Smooth muscle cell (in vitro differentiated cells): ENCODE measurements at regions not wholly inside any gene's neighbourhood (a gene's known extent, or its start where the extent isn't known, plus 50 kb on each side); places are given as distances from the start of the nearest gene placed in this dataset.

Experiments
- DNase-seq: peaks from one replicate; lab custom pipeline; 2025; ENCODE audit not compliant: unreplicated experiment; lab: John Stamatoyannopoulos, UW
- H2AFZ ChIP-seq: fragments of 200-600 bp; sonication (generic); 2 replicates; pipeline ENCODE4 v1.6.0; 2016; ENCODE audit warnings: antibody characterized with exemption, low read depth, mild to moderate bottlenecking
- H3F3A ChIP-seq: fragments of 200-600 bp; sonication (generic); 2 replicates; pipeline ENCODE4 v1.6.0; 2017; ENCODE audit warnings: antibody characterized with exemption, low read depth
- H3K27ac ChIP-seq: fragments of 200-600 bp; sonication (generic); 2 replicates; pipeline ENCODE4 v1.5.1; 2016; ENCODE audit warnings: low read depth, mild to moderate bottlenecking
- H3K27me3 ChIP-seq: fragments of 200-600 bp; sonication (generic); 2 replicates; pipeline ENCODE4 v1.6.1; 2016; ENCODE audit warnings: low read depth, mild to moderate bottlenecking
- H3K36me3 ChIP-seq: fragments of 200-600 bp; sonication (generic); 2 replicates; pipeline ENCODE4 v1.5.1; 2016; ENCODE audit warnings: low read depth
- H3K4me1 ChIP-seq: fragments of 200-600 bp; sonication (generic); 2 replicates; pipeline ENCODE4 v1.5.1; 2016; ENCODE audit warnings: low read depth
- H3K4me2 ChIP-seq: fragments of 200-600 bp; sonication (generic); 2 replicates; pipeline ENCODE4 v1.6.0; 2016; ENCODE audit warnings: mild to moderate bottlenecking
- H3K4me3 ChIP-seq: fragments of 200-600 bp; sonication (generic); 2 replicates; pipeline ENCODE4 v1.5.1; 2016; ENCODE audit warnings: mild to moderate bottlenecking
- H3K79me2 ChIP-seq: fragments of 200-600 bp; sonication (generic); 2 replicates; pipeline ENCODE4 v1.6.0; 2016; ENCODE audit warnings: low read depth, mild to moderate bottlenecking
- H3K9ac ChIP-seq: fragments of 200-600 bp; sonication (generic); 2 replicates; pipeline ENCODE4 v1.6.0; 2016; ENCODE audit warnings: low read depth
- H3K9me3 ChIP-seq: fragments of 200-600 bp; sonication (generic); replicated peaks from 2 replicates; pipeline ENCODE4 v1.5.1; 2016; ENCODE audit warnings: low read depth
- H4K20me1 ChIP-seq: fragments of 200-600 bp; sonication (generic); 2 replicates; pipeline ENCODE4 v1.6.0; 2016; ENCODE audit warnings: low read depth
- WGBS: methylation state at CpG from one replicate; pipeline ENCODE4 v1.1.7; 2016; ENCODE audit warnings: low lambda C conversion rate; 5-methylcytosine and 5-hydroxymethylcytosine counted together
- TF ChIP-seq, protein P1 (sequence below): fragments of 200-600 bp; sonication (generic); IDR thresholded peaks from 2 replicates; pipeline ENCODE4 v1.5.1; 2017; ENCODE audit warnings: borderline replicate concordance, mild to moderate bottlenecking, antibody characterized with exemption; ENCODE audit not compliant: insufficient read depth, poor library complexity, severe bottlenecking

DNA sequence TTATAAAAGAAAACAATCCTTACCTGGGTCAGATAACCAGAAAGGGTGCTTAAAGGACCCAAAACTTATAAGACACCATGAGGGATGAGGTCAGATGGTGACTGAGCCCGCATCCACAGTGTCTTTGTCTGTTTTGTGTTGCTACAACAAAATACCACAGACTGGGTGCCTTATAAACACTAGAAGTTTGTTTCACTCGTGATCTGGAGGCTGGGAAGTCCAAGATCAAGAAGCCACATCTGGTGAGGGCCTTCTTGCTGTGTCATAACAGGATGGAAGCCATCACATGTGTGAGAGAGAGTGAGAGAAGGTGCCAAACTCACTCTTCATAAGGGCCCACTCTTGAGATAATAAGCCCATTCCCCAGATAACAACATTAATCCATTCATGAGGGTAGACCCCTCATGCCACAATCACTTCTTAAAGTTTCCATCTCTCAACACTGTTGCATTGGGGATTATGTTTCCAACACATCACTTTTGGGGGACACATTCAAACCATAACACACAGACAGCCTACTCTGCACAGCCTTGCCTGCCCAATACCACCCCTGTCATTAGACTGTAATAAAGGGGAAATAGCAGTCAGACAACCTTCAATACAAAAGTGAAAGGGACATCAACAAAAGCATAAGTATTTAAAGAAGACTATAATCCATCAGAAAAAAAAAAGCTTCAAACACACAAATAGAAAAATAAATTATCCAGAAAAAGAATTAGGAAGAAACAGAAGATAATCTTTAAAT, 249.8 kb downstream of the ANAPC1 start:
- TF ChIP-seq, protein P1, sequence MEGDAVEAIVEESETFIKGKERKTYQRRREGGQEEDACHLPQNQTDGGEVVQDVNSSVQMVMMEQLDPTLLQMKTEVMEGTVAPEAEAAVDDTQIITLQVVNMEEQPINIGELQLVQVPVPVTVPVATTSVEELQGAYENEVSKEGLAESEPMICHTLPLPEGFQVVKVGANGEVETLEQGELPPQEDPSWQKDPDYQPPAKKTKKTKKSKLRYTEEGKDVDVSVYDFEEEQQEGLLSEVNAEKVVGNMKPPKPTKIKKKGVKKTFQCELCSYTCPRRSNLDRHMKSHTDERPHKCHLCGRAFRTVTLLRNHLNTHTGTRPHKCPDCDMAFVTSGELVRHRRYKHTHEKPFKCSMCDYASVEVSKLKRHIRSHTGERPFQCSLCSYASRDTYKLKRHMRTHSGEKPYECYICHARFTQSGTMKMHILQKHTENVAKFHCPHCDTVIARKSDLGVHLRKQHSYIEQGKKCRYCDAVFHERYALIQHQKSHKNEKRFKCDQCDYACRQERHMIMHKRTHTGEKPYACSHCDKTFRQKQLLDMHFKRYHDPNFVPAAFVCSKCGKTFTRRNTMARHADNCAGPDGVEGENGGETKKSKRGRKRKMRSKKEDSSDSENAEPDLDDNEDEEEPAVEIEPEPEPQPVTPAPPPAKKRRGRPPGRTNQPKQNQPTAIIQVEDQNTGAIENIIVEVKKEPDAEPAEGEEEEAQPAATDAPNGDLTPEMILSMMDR: no peak
- no peaks in the 10 kb centered on the region for H3K79me2 ChIP-seq
- no peaks in the 10 kb centered on the region for H3F3A ChIP-seq
- H3K27me3 ChIP-seq: no peaks in the 10 kb centered on the region
- no peaks in the 10 kb centered on the region for H4K20me1 ChIP-seq
- H3K4me1 ChIP-seq: no peaks in the 10 kb centered on the region
- WGBS: 76% methylated on average over 2 of the region's 2 CpGs
- no peak overlapping the region for H3K4me3 ChIP-seq
- H3K36me3 ChIP-seq: no peaks in the 10 kb centered on the region
- no peak for DNase-seq
- no peak overlapping the region for H3K27ac ChIP-seq
- H3K9me3 ChIP-seq: no peaks in the 10 kb centered on the region
- no peak overlapping the region for H3K4me2 ChIP-seq
- no peak overlapping the region for H2AFZ ChIP-seq
- H3K9ac ChIP-seq: no peak overlapping the region

DNA sequence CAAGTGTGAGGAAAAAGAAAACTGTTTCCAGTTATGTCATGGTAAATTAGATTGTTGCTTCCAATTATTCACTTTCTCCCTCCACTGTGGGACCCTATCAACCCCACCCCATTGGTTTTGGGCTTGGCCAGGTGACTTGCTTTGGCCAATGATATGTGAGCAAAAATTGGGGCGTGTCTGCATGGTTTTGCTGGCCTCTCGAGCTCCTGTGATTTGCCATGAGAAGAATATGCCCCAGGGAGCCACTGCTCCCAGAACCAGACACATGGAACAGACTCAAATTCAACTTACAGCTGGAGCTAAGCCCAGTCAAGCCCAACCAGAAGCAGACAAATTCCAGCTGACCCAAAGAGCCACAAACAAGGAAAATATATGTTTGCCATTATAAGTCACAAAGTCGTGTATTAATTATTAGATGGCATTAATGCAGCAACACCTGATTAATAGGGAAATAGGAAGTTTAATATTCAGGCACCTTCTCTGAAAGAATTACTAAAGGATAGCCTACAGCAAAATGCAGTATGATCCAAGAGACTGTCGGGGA, 248.9 kb downstream of the ANAPC1 start:
- TF ChIP-seq, protein P1: no peak
- no peak for DNase-seq
- H2AFZ ChIP-seq: no peak overlapping the region
- no peak overlapping the region for H3K4me3 ChIP-seq
- H3K9ac ChIP-seq: no peak overlapping the region
- no peaks in the 10 kb centered on the region for H3K79me2 ChIP-seq
- no peaks in the 10 kb centered on the region for H4K20me1 ChIP-seq
- H3K27me3 ChIP-seq: no peaks in the 10 kb centered on the region
- H3K4me1 ChIP-seq: no peaks in the 10 kb centered on the region
- 78% methylated on average over 4 of the region's 4 CpGs for WGBS
- H3K9me3 ChIP-seq: no peaks in the 10 kb centered on the region
- H3F3A ChIP-seq: no peaks in the 10 kb centered on the region
- H3K36me3 ChIP-seq: no peaks in the 10 kb centered on the region
- H3K27ac ChIP-seq: no peak overlapping the region
- H3K4me2 ChIP-seq: no peak overlapping the region

DNA sequence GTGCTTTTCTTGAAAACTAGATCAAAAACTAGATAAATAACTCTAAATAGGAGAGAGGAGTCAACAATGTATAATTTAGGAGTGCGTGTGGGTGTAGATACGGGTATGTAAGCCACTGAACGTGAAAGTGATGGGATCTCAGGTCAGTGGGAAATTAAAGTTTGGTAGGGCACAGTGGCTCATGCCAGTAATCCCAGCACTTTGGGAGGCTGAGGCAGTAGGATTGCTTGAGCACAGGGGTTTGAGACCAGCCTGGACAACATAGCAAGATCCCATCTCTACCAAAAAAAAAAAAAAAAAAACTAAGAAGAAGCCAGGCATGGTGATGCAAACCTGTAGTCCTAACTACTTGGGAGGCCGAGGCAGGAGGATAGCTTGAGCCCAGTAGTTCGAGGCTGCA, 247.1 kb downstream of the ANAPC1 start:
- DNase-seq: no peak
- H3K36me3 ChIP-seq: no peaks in the 10 kb centered on the region
- no peaks in the 10 kb centered on the region for H3F3A ChIP-seq
- H3K9me3 ChIP-seq: no peaks in the 10 kb centered on the region
- no peak overlapping the region for H3K9ac ChIP-seq
- no peaks in the 10 kb centered on the region for H3K4me1 ChIP-seq
- no peak overlapping the region for H3K4me3 ChIP-seq
- TF ChIP-seq, protein P1: no peak
- H3K79me2 ChIP-seq: no peaks in the 10 kb centered on the region
- no peak overlapping the region for H2AFZ ChIP-seq
- no peaks in the 10 kb centered on the region for H3K27me3 ChIP-seq
- H3K27ac ChIP-seq: no peak overlapping the region
- 96% methylated on average over 5 of the region's 5 CpGs for WGBS
- no peaks in the 10 kb centered on the region for H4K20me1 ChIP-seq
- H3K4me2 ChIP-seq: no peak overlapping the region
